NCI-H460 (cell line): ENCODE measurements at regions not wholly inside any gene's neighbourhood (a gene's known extent, or its start where the extent isn't known, plus 50 kb on each side); places are given as distances from the start of the nearest gene placed in this dataset.

ENCODE experiments used
- DNase-seq: peaks from one replicate; pipeline ENCODE4 v3.0.0-alpha.2; 2016; ENCODE audit warnings: low read depth; ENCODE audit errors: extremely low read depth

DNA sequence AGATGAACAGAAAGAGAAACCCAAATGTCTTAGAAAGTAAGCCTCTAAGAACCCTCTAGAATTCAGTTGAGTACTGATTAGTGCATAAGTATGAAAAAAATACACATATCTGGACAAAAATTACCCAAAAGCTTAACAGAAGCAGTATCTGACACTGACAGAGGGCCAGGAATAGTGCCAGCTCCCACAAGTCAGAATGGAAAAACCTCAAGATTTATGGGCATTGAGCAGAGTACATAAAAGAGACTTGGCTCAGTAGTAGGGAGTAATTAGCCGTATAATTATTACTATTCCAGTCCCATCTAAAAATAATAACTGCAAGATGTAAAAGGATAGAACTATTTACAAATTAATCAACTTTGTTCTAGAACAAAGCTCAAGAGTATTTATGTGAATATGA, 834.5 kb downstream of the FAM181B start:
- DNase-seq = no peak

- DNase-seq = no peak
Measured at GRCh38 chr11:81897639-81898038, 836.0 kb downstream of the FAM181B start.

GRCh38 chr11:81895258-81895657, 838.4 kb downstream of the FAM181B start:
- DNase-seq = no peak

- no peak for DNase-seq
Measured at GRCh38 chr11:81892770-81893635, 840.7 kb downstream of the FAM181B start.

DNA sequence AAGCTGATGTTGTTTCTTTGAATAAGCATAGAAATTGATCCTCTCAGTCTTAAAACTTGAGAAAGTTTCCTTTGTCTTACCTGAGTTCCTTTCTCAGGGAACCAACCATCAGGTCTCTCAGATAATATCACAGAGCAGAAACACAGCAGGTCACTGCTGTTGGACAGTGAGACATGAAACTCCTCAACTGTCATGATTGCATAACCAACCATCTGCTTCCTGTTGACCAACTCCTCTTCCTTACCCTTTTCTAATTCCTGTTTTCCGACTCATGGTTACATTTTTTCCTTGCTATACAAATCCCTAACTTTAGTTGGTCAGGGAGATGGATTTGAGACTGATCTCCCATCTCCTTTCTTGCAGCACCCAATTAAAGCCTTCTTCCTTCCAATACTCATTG, 845.3 kb downstream of the FAM181B start:
- DNase-seq = no peak

DNA sequence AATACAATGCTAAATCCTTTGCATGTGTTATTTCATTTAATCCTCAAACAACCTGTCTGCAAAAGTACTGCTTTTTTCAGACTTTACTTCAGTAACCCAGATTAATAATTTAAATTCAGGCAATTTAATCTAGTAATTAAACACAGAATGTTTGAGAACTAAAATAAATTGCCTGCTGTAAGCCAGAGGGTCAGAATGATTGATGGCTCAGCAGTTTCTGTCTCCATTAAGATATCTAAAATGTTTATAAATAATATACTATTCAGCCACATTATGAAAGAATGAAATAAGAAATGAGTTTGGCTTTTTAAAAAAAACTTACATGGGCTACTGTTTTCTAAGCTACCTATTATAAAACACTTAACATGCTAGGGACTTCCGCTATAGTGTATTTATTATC, 846.0 kb downstream of the FAM181B start:
- no peak for DNase-seq

- no peak for DNase-seq
Measured at GRCh38 chr11:81886406-81887075, 847.1 kb downstream of the FAM181B start.

DNA sequence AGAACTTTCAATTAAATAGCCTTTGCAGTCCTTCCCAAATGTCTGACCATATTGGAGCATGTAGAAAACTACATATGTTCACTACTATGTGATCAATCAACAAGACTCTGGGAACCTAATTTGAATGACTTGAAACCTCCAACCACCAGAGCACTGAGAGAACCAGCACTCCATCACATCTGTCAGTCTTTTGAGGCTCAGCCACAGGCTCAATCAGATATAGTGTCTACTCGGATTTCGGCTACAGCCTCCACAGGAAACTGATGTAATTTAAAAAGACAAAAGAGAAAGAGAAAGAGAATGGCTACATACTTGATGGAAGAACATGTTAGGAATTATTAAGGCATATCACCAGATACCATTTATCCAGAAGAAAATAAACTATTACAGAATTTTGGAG, 859.0 kb downstream of the FAM181B start:
- DNase-seq = no peak

GRCh38 chr11:81870815-81871214, 862.8 kb downstream of the FAM181B start:
- DNase-seq = no peak

GRCh38 chr11:81870066-81870412, 863.6 kb downstream of the FAM181B start:
- DNase-seq = no peak

DNA sequence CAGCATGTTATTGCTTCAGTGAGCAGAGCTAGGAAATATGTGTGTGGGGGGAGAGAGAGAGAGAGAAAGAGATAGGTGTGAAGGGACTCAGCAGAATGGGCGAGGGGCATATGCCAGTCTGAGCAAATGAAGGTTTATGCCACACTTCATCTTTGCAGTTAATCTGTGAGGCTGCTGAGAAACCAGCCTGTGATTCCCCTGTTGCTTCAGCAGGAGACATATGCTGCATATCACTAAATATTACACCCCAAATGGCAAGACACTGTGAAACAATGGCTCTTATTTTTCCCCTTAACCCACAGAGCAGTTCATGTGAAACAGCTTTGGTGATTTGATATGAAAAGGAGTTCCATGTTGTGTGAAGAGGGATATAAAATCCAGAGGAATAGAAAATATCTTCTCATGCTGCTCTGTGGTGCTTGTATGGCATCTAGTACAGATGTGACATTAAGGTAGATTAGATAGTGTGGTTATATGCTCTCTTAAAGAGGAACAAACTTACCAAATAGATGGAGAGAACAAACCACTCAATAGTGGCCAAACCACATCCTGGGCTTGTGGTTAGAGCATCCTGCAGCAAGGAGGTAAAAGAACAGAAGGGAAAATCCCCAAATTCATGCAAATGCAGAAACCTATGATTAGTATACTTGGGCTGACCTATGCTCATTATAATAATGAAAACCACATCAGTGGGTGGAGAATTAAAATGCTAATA, 864.2 kb downstream of the FAM181B start:
- DNase-seq = no peak

DNA sequence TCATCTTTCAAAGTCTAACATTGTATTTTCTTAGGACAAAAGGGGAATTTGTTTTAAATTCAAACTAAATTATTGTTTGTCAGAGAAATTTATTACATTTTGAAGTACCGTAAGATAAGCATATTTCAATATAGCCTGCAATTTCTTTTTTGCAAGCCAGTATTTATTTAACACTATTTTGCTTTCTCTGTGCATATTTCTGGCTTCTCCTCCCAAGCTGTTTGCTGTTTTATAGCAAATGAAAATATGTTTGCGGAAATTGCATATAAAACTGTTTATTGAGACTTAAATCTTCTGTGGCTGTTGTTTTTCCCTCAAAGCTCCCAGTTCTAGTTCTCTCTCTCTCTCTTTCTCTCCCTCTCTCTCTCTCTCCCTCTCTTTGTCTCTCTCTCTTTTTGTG, 866.8 kb downstream of the FAM181B start:
- no peak for DNase-seq

DNA sequence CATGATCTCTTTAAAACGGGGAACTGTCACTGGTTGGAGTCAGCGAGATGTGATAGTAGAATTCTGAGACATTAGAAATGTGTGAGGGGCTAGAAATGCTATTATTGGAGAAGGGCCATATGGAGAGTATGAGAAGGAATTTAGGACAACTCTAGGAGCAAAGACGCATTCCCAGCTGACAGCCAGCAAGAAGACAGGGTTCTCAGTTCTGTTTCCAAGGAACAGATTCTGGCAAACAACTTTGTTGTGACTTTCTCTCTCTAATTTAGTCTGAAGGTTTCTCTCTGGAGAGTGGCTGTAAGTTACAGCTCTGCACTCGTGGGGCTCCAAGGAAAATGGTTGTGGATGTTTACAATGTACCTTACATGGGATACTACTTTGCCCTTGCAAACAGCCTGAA, 876.3 kb downstream of the FAM181B start:
- no peak for DNase-seq

DNA sequence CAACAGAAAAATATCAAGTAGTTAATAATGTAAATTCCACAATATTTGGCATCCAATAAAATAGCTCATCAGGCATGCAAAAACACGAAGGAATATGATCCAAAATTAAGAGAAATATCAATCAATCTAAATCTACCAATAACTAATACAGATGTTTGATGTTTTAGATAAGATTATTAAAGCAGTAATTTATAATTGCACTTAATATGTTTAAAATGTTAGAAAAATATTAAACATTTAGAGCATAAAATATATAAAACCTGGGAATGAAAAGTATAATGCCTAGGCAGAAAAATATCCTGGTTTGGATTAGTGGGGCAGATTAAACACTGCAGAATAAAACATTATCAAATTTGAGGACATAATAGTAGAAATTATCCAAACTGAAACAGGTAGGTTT, 879.9 kb downstream of the FAM181B start:
- DNase-seq = no peak

DNA sequence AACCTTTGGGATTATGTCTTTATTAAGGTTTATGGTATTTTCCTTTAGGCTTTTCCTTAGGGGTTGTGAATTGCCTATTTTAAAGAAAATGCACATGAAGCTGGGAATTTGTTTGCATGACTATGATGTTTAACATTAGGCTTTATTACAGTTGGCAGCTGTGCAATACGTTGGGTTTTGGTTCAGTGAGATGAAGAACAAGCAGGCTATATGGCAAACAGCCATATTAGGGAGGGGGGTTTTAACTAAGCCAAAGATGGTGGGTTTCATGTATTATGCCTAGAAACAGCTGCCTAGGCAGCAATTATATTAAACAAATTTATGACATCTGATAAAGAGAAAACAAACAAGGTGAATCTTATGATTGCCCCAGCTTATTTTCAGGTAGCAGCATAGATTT, 880.8 kb downstream of the FAM181B start:
- DNase-seq = no peak

- DNase-seq = no peak
Measured at GRCh38 chr11:81840380-81840779, 893.3 kb downstream of the FAM181B start.

GRCh38 chr11:81839976-81840375, 893.7 kb downstream of the FAM181B start:
- DNase-seq = no peak

DNA sequence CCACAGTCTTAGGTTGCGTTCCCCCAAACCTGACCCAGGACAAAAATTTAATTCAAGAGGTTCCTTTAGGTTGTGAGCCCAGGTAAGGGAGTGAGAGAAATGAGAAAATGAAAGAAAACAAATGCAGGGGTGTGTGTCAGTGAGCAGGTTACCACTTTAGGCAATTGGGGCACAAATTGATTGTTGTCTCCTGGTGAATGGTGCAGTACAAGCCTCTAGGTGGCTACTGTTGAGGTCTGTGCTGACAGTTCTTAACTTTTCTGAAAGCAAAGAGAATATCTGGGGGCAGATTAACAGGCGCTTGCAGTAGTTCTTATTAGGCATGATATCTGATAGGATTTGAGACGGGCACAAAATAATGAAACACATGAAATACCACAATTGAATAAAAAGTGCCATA, 894.6 kb downstream of the FAM181B start:
- no peak for DNase-seq

DNA sequence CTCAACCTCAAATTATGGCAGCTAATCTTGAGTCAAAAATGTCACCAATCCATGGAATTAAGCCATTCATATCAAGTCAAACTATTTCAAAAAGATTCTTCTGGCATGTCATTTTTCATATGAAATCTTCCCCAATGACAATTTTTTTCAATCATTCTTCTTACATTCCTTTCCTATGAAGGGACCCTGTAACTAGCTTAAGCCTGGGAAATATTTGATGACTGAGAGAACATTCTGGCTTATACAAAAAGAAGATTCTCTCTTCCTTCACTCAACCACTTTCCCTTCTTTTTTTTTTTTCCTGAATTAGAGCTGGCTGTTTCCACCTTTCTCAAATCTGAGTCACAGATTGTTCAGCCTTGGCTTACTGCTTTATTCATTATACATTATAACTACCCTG, 903.7 kb downstream of the FAM181B start:
- no peak for DNase-seq

- no peak for DNase-seq
Measured at GRCh38 chr11:81825346-81825745, 908.3 kb downstream of the FAM181B start.

GRCh38 chr11:81819462-81819861, 914.2 kb downstream of the FAM181B start:
- no peak for DNase-seq

DNA sequence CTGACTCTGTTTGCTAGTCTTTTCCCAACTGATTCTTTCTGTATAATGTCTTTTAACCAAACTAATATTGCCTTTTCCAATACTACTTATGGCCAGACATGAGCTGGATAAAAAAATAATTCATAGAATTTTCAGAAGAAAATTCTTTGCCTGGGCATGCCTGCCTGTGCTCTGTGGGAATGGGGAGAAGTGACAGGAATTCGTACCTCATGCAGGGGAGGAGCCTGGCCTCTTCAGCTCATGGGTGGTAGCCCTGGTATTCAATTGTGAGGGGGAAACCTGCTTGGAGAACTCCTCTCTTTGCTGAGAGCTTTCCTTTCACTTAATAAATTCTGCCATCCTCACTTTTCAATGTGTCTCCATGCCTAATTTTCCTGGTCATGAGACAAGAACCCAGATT, 928.8 kb downstream of the FAM181B start:
- DNase-seq = no peak
